ENCODE measurements at regions not wholly inside any gene's neighbourhood (a gene's known extent, or its start where the extent isn't known, plus 50 kb on each side); places are given as distances from the start of the nearest gene placed in this dataset.
"Not testable (repeated sequence)": the region's sequence is repeated elsewhere in the genome, so short reads cannot be mapped to it uniquely, and the experiment has no call there.

- Histone ChIP-seq H3K27me3 (ENCODE audit: control insufficient read depth, insufficient read depth, low read length) (no peaks in the 10 kb centered on the region), H3K27ac (ENCODE audit: low read length) (no peak overlapping the region), H3K4me1 (ENCODE audit: control insufficient read depth, insufficient read depth, low read length) (no peaks in the 10 kb centered on the region), H3K9me3 (replicated peaks; ENCODE audit: control insufficient read depth, low read depth, low read length) (no peaks in the 10 kb centered on the region), H3K4me3 (ENCODE audit: low read length) (no peak overlapping the region), H3K36me3 (ENCODE audit: control insufficient read depth, insufficient read depth, low read length) (no peaks in the 10 kb centered on the region)
- WGBS (ENCODE audit: insufficient coverage): 100% methylated on average over 2 of the region's 2 CpGs
- no peak for DNase-seq
Measured at GRCh38 chr1:227508431-227508830, 54.9 kb upstream of the ZNF678 start.

GRCh38 chr1:227506490-227507393 lies 56.6 kb upstream of the ZNF678 start:
- DNase-seq: not testable (repeated sequence)

GRCh38 chr1:227496045-227496444 lies 67.3 kb upstream of the ZNF678 start:
- WGBS (ENCODE audit: insufficient coverage): no CpG with 5 or more reads among the region's 5 CpGs
- not testable (repeated sequence) for H3K36me3 ChIP-seq (ENCODE audit: control insufficient read depth, insufficient read depth, low read length)

More at GRCh38 chr1:227506490-227507393, 56.6 kb upstream of the ZNF678 start:
- not testable (repeated sequence) for H3K27me3 ChIP-seq (ENCODE audit: control insufficient read depth, insufficient read depth, low read length); H3K4me3 ChIP-seq (ENCODE audit: low read length); H3K36me3 ChIP-seq (ENCODE audit: control insufficient read depth, insufficient read depth, low read length); H3K9me3 ChIP-seq (replicated peaks; ENCODE audit: control insufficient read depth, low read depth, low read length); H3K4me1 ChIP-seq (ENCODE audit: control insufficient read depth, insufficient read depth, low read length); H3K27ac ChIP-seq (ENCODE audit: low read length)
- WGBS (ENCODE audit: insufficient coverage): no CpG with 5 or more reads among the region's 30 CpGs

GRCh38 chr1:227493863-227494551 lies 69.3 kb upstream of the ZNF678 start:
- not testable (repeated sequence) for H3K36me3 ChIP-seq (ENCODE audit: control insufficient read depth, insufficient read depth, low read length); H3K9me3 ChIP-seq (replicated peaks; ENCODE audit: control insufficient read depth, low read depth, low read length); H3K4me3 ChIP-seq (ENCODE audit: low read length); DNase-seq; H3K27me3 ChIP-seq (ENCODE audit: control insufficient read depth, insufficient read depth, low read length); H3K27ac ChIP-seq (ENCODE audit: low read length)
- WGBS (ENCODE audit: insufficient coverage): no CpG with 5 or more reads among the region's 14 CpGs
- peaks cover 17% of the 10 kb centered on the region for H3K4me1 ChIP-seq (ENCODE audit: control insufficient read depth, insufficient read depth, low read length)

More at GRCh38 chr1:227496045-227496444, 67.3 kb upstream of the ZNF678 start:
- not testable (repeated sequence) for H3K4me3 ChIP-seq (ENCODE audit: low read length); DNase-seq; H3K9me3 ChIP-seq (replicated peaks; ENCODE audit: control insufficient read depth, low read depth, low read length); H3K4me1 ChIP-seq (ENCODE audit: control insufficient read depth, insufficient read depth, low read length); H3K27me3 ChIP-seq (ENCODE audit: control insufficient read depth, insufficient read depth, low read length); H3K27ac ChIP-seq (ENCODE audit: low read length)

- H3K4me1 ChIP-seq (ENCODE audit: control insufficient read depth, insufficient read depth, low read length): peaks cover 17% of the 10 kb centered on the region
- no peak overlapping the region for H3K27ac ChIP-seq (ENCODE audit: low read length)
- DNase-seq: no peak
- no peaks in the 10 kb centered on the region for H3K27me3 ChIP-seq (ENCODE audit: control insufficient read depth, insufficient read depth, low read length)
- WGBS (ENCODE audit: insufficient coverage): 82% methylated on average over 5 of the region's 5 CpGs
- no peaks in the 10 kb centered on the region for H3K36me3 ChIP-seq (ENCODE audit: control insufficient read depth, insufficient read depth, low read length)
- no peak overlapping the region for H3K4me3 ChIP-seq (ENCODE audit: low read length)
- H3K9me3 ChIP-seq (replicated peaks; ENCODE audit: control insufficient read depth, low read depth, low read length): no peaks in the 10 kb centered on the region
Measured at GRCh38 chr1:227490478-227490877, 72.9 kb upstream of the ZNF678 start.

- 100% methylated on average over 1 of the region's 2 CpGs for WGBS (ENCODE audit: insufficient coverage)
- Histone ChIP-seq H3K27ac (ENCODE audit: low read length) (no peak overlapping the region), H3K36me3 (ENCODE audit: control insufficient read depth, insufficient read depth, low read length) (no peaks in the 10 kb centered on the region), H3K27me3 (ENCODE audit: control insufficient read depth, insufficient read depth, low read length) (no peaks in the 10 kb centered on the region), H3K9me3 (replicated peaks; ENCODE audit: control insufficient read depth, low read depth, low read length) (no peaks in the 10 kb centered on the region), H3K4me3 (ENCODE audit: low read length) (no peak overlapping the region), H3K4me1 (ENCODE audit: control insufficient read depth, insufficient read depth, low read length) (peaks cover 17% of the 10 kb centered on the region)
- no peak for DNase-seq
Measured at GRCh38 chr1:227490001-227490400, 73.4 kb upstream of the ZNF678 start.

- H3K36me3 ChIP-seq (ENCODE audit: control insufficient read depth, insufficient read depth, low read length): no peaks in the 10 kb centered on the region
- H3K27me3 ChIP-seq (ENCODE audit: control insufficient read depth, insufficient read depth, low read length): no peaks in the 10 kb centered on the region
- DNase-seq: peak; percentile 49
- 71% methylated on average over 1 of the region's 3 CpGs for WGBS (ENCODE audit: insufficient coverage)
- H3K27ac ChIP-seq (ENCODE audit: low read length): no peak overlapping the region
- no peaks in the 10 kb centered on the region for H3K9me3 ChIP-seq (replicated peaks; ENCODE audit: control insufficient read depth, low read depth, low read length)
- no peak overlapping the region for H3K4me3 ChIP-seq (ENCODE audit: low read length)
- peaks cover 17% of the 10 kb centered on the region for H3K4me1 ChIP-seq (ENCODE audit: control insufficient read depth, insufficient read depth, low read length)
Measured at GRCh38 chr1:227489572-227489971, 73.8 kb upstream of the ZNF678 start.

- Histone ChIP-seq H3K4me3 (ENCODE audit: low read length) (no peak overlapping the region), H3K27ac (ENCODE audit: low read length) (no peak overlapping the region), H3K4me1 (ENCODE audit: control insufficient read depth, insufficient read depth, low read length) (peaks cover 17% of the 10 kb centered on the region), H3K36me3 (ENCODE audit: control insufficient read depth, insufficient read depth, low read length) (no peaks in the 10 kb centered on the region), H3K9me3 (replicated peaks; ENCODE audit: control insufficient read depth, low read depth, low read length) (no peaks in the 10 kb centered on the region), H3K27me3 (ENCODE audit: control insufficient read depth, insufficient read depth, low read length) (no peaks in the 10 kb centered on the region)
- DNase-seq: no peak
Measured at GRCh38 chr1:227487606-227488005, 75.8 kb upstream of the ZNF678 start.

- WGBS (ENCODE audit: insufficient coverage): no CpG with 5 or more reads among the region's 3 CpGs
- no peak overlapping the region for H3K4me3 ChIP-seq (ENCODE audit: low read length)
- H3K9me3 ChIP-seq (replicated peaks; ENCODE audit: control insufficient read depth, low read depth, low read length): no peaks in the 10 kb centered on the region
- no peaks in the 10 kb centered on the region for H3K36me3 ChIP-seq (ENCODE audit: control insufficient read depth, insufficient read depth, low read length)
- peaks cover 17% of the 10 kb centered on the region for H3K4me1 ChIP-seq (ENCODE audit: control insufficient read depth, insufficient read depth, low read length)
- no peak overlapping the region for H3K27ac ChIP-seq (ENCODE audit: low read length)
- DNase-seq: no peak
- H3K27me3 ChIP-seq (ENCODE audit: control insufficient read depth, insufficient read depth, low read length): no peaks in the 10 kb centered on the region
Measured at GRCh38 chr1:227486559-227486958, 76.8 kb upstream of the ZNF678 start.

GRCh38 chr1:227482023-227482299 lies 81.4 kb upstream of the ZNF678 start:
- no peak overlapping the region for H3K27ac ChIP-seq (ENCODE audit: low read length)
- H3K36me3 ChIP-seq (ENCODE audit: control insufficient read depth, insufficient read depth, low read length): no peaks in the 10 kb centered on the region
- H3K4me3 ChIP-seq (ENCODE audit: low read length): no peak overlapping the region
- DNase-seq: no peak
- H3K4me1 ChIP-seq (ENCODE audit: control insufficient read depth, insufficient read depth, low read length): no peaks in the 10 kb centered on the region
- H3K9me3 ChIP-seq (replicated peaks; ENCODE audit: control insufficient read depth, low read depth, low read length): no peaks in the 10 kb centered on the region
- peaks cover 3% of the 10 kb centered on the region for H3K27me3 ChIP-seq (ENCODE audit: control insufficient read depth, insufficient read depth, low read length)
